ENCODE measurements at regions not wholly inside any gene's neighbourhood (a gene's known extent, or its start where the extent isn't known, plus 50 kb on each side); places are given as distances from the start of the nearest gene placed in this dataset.

- no peaks in the 10 kb centered on the region for H3K27me3 ChIP-seq (ENCODE audit: control insufficient read depth, insufficient read depth, low read length)
- H3K36me3 ChIP-seq (ENCODE audit: control insufficient read depth, insufficient read depth, low read length) = no peaks in the 10 kb centered on the region
- POLR2A ChIA-PET = no interaction called here
- H3K4me3 ChIP-seq (ENCODE audit: low read depth, low read length) = no peak overlapping the region
- CTCF ChIA-PET = interaction anchor here (1.0 kb wide), 1 partner anchor 72 kb away, joined by 3 read pairs; no protein-coding TSS in a partner anchor
- TF ChIP-seq CTCF (IDR thresholded peaks at IDR 0.05; ENCODE audit: insufficient read depth, low read depth, low read length) = no peak
- no peak for DNase-seq (ENCODE audit: low read depth)
Measured at GRCh38 chr6:85250586-85251220, 199.2 kb upstream of the NT5E start.

GRCh38 chr6:85245004-85245403, 204.9 kb upstream of the NT5E start:
- DNase-seq (ENCODE audit: low read depth) = no peak
- TF ChIP-seq CTCF (IDR thresholded peaks at IDR 0.05; ENCODE audit: insufficient read depth, low read depth, low read length) = no peak
- no peak overlapping the region for H3K4me3 ChIP-seq (ENCODE audit: low read depth, low read length)
- CTCF ChIA-PET = no interaction called here
- H3K27me3 ChIP-seq (ENCODE audit: control insufficient read depth, insufficient read depth, low read length) = no peaks in the 10 kb centered on the region
- POLR2A ChIA-PET = no interaction called here
- no peaks in the 10 kb centered on the region for H3K36me3 ChIP-seq (ENCODE audit: control insufficient read depth, insufficient read depth, low read length)

GRCh38 chr6:85241498-85242052, 208.3 kb upstream of the NT5E start:
- Histone ChIP-seq H3K27me3 (ENCODE audit: control insufficient read depth, insufficient read depth, low read length) (no peaks in the 10 kb centered on the region), H3K36me3 (ENCODE audit: control insufficient read depth, insufficient read depth, low read length) (no peaks in the 10 kb centered on the region), H3K4me3 (ENCODE audit: low read depth, low read length) (no peak overlapping the region)
- ChIA-PET POLR2A (no interaction called here), CTCF (no interaction called here)
- DNase-seq (ENCODE audit: low read depth) = no peak
- TF ChIP-seq CTCF (IDR thresholded peaks at IDR 0.05; ENCODE audit: insufficient read depth, low read depth, low read length) = no peak

- POLR2A ChIA-PET = interaction anchor here (0.5 kb wide), 1 partner anchor 403 kb away, joined by 9 read pairs; no protein-coding TSS in a partner anchor
- H3K4me3 ChIP-seq (ENCODE audit: low read depth, low read length) = no peak overlapping the region
- H3K27me3 ChIP-seq (ENCODE audit: control insufficient read depth, insufficient read depth, low read length) = no peaks in the 10 kb centered on the region
- no peak for TF ChIP-seq CTCF (IDR thresholded peaks at IDR 0.05; ENCODE audit: insufficient read depth, low read depth, low read length)
- H3K36me3 ChIP-seq (ENCODE audit: control insufficient read depth, insufficient read depth, low read length) = no peaks in the 10 kb centered on the region
- DNase-seq (ENCODE audit: low read depth) = no peak
- CTCF ChIA-PET = interaction anchor here (1.1 kb wide), 1 partner anchor 1697 kb away, joined by 3 read pairs; the partner anchor contains the start of gene HTR1E
Measured at GRCh38 chr6:85240787-85241385, 209.0 kb upstream of the NT5E start.

- Histone ChIP-seq H3K36me3 (ENCODE audit: control insufficient read depth, insufficient read depth, low read length) (no peaks in the 10 kb centered on the region), H3K27me3 (ENCODE audit: control insufficient read depth, insufficient read depth, low read length) (no peaks in the 10 kb centered on the region), H3K4me3 (ENCODE audit: low read depth, low read length) (no peak overlapping the region)
- ChIA-PET CTCF (interaction anchor here (1.6 kb wide), 1 partner anchor 122 kb away, joined by 3 read pairs; no protein-coding TSS in a partner anchor), POLR2A (no interaction called here)
- no peak for TF ChIP-seq CTCF (IDR thresholded peaks at IDR 0.05; ENCODE audit: insufficient read depth, low read depth, low read length)
- DNase-seq (ENCODE audit: low read depth) = no peak
Measured at GRCh38 chr6:85237478-85237877, 212.4 kb upstream of the NT5E start.

All from BJ (cell line).